Panc1 (cell line): ENCODE measurements at regions not wholly inside any gene's neighbourhood (a gene's known extent, or its start where the extent isn't known, plus 50 kb on each side); places are given as distances from the start of the nearest gene placed in this dataset.

ENCODE experiments used
- ATAC-seq: fragments of 200-7000 bp; cut with Tn5 transposase; 2 replicates; pipeline ENCODE4 v1.9.1; 2020; ENCODE audit warnings: mild to moderate bottlenecking, moderate library complexity
- BruUV-seq: library from RNA; stranded (reverse); fragments of 400-500 nt; replicated peaks from 2 replicates; lab custom pipeline; 2021; lab: Mats Ljungman, UMichigan
- CTCF ChIA-PET: fragments of 300-600 bp; sonication (Branson Sonifier 250); formaldehyde crosslinking; loops from one replicate; lab custom pipeline; 2022; ENCODE audit warnings: antibody characterized with exemption; lab: Charles Lee
- POLR2A ChIA-PET: fragments of 300-600 bp; sonication (Branson Sonifier 250); formaldehyde crosslinking; loops from one replicate; lab custom pipeline; 2022; ENCODE audit warnings: antibody characterized with exemption; lab: Charles Lee
- DNase-seq: peaks from one replicate; pipeline ENCODE4 v3.0.0-alpha.2; 2010; ENCODE audit warnings: low read depth, low spot score
- H3K27ac ChIP-seq: 2 replicates; pipeline ENCODE4 v1.5.1; 2011; ENCODE audit warnings: mild to moderate bottlenecking, low read length, inconsistent platforms
- H3K27me3 ChIP-seq: fragments of 200-500 bp; sonication (Bioruptor generic); 2 replicates; pipeline ENCODE4 v1.6.0; 2014; ENCODE audit warnings: low read length, inconsistent platforms; ENCODE audit not compliant: control insufficient read depth, insufficient read depth
- H3K36me3 ChIP-seq: fragments of 200-500 bp; sonication (Bioruptor generic); 2 replicates; pipeline ENCODE4 v1.5.1; 2014; ENCODE audit warnings: inconsistent platforms, mild to moderate bottlenecking, low read length, moderate library complexity; ENCODE audit not compliant: control insufficient read depth, insufficient read depth
- H3K4me1 ChIP-seq: 2 replicates; pipeline ENCODE4 v1.5.1; 2011; ENCODE audit warnings: inconsistent platforms, mild to moderate bottlenecking, low read length, moderate library complexity; ENCODE audit not compliant: control insufficient read depth, insufficient read depth
- H3K4me3 ChIP-seq, 2 experiments: 2 replicates each; pipeline ENCODE4 v1.5.1; 2011 to 2012; ENCODE audit warnings: low read depth in 2 of 2, low read length in 2 of 2, mild to moderate bottlenecking in 2 of 2, inconsistent platforms in 1 of 2, moderate library complexity in 1 of 2
- H3K9me3 ChIP-seq: fragments of 200-500 bp; sonication (Bioruptor generic); 2 replicates; pipeline ENCODE4 v1.5.1; 2014; ENCODE audit warnings: low read depth, mild to moderate bottlenecking, inconsistent platforms, low read length, moderate library complexity; ENCODE audit not compliant: control insufficient read depth, insufficient read depth
- CTCF ChIP-seq: fragments of 450-650 bp; IDR thresholded peaks from 2 replicates; pipeline ENCODE4 v1.5.1; 2017; ENCODE audit warnings: mild to moderate bottlenecking
- POLR2AphosphoS5 ChIP-seq: IDR thresholded peaks from 2 replicates; pipeline ENCODE4 v1.6.1; 2012; ENCODE audit warnings: mild to moderate bottlenecking, low read depth, low read length, moderate library complexity
- SIN3A ChIP-seq: IDR thresholded peaks from 2 replicates; pipeline ENCODE4 v1.6.1; 2012; ENCODE audit warnings: low read depth, mild to moderate bottlenecking, low read length, moderate library complexity, borderline replicate concordance; ENCODE audit not compliant: insufficient read depth
- TCF7L2 ChIP-seq: IDR thresholded peaks from 2 replicates; pipeline ENCODE4 v1.6.1; 2011; ENCODE audit warnings: mild to moderate bottlenecking, low read depth, low read length, inconsistent platforms
- in situ Hi-C: cut with HindIII; loops from 2 replicates; pipeline ENCODE4 v1.10.0; 2016; ENCODE audit warnings: low sequenced_read_pairs, low pct_unique_long_range_greater_than_20kb
- intact Hi-C: fragments of 100-400 bp; cut with micrococcal nuclease; formaldehyde crosslinking; loops from one replicate; pipeline ENCODE4 v1.10.0; 2022; ENCODE audit not compliant: unreplicated experiment
- TF ChIP-seq, protein P1 (sequence below), 2 experiments: IDR thresholded peaks; 2 replicates each; pipeline ENCODE4 v1.6.1; 2011 to 2012; ENCODE audit warnings: low read depth in 2 of 2, control low read depth in 1 of 2, low read length in 1 of 2, mild to moderate bottlenecking in 1 of 2, moderate library complexity in 1 of 2; ENCODE audit not compliant: insufficient read depth in 1 of 2

DNA sequence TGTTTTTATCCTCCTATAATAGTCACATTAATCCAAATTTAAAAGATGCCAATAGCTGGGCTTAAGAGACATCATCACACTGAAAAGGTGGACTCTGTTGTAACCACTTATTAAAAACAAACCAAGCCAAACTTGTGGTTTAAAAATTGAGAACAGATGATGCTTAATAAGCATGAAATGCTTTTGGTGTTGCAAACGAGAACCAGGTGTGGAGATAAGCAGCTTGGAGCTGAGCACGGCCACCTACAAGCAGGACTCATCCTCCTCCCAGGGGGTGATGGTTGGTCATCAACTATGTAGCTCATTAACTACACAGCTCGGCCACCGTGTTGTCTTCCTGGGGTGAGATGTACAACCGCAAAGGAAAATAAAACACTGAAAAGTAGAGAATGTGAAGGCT lies 154.4 kb downstream of the NPR3 start:
- in situ Hi-C loops (no loop called here), intact Hi-C loops (no loop called here)
- no peak for DNase-seq
- Histone ChIP-seq H3K27me3 (no peaks in the 10 kb centered on the region), H3K4me3 (no peak overlapping the region), H3K36me3 (no peaks in the 10 kb centered on the region), H3K27ac (no peak overlapping the region), H3K4me1 (no peaks in the 10 kb centered on the region), H3K9me3 (no peaks in the 10 kb centered on the region)
- BruUV-seq, result no TSS peak
- ChIA-PET POLR2A (no interaction called here), CTCF (no interaction called here)
- TF ChIP-seq SIN3A (no peak), CTCF (no peak)
- no peak for ATAC-seq

GRCh38 chr5:32866138-32866537 lies 155.0 kb downstream of the NPR3 start:
- BruUV-seq, result no TSS peak
- no peaks in the 10 kb centered on the region for H3K4me1 ChIP-seq
- intact Hi-C loops, result no loop called here
- TF ChIP-seq TCF7L2 (no peak), SIN3A (no peak), POLR2AphosphoS5 (no peak), CTCF (no peak)
- TF ChIP-seq, protein P1, sequence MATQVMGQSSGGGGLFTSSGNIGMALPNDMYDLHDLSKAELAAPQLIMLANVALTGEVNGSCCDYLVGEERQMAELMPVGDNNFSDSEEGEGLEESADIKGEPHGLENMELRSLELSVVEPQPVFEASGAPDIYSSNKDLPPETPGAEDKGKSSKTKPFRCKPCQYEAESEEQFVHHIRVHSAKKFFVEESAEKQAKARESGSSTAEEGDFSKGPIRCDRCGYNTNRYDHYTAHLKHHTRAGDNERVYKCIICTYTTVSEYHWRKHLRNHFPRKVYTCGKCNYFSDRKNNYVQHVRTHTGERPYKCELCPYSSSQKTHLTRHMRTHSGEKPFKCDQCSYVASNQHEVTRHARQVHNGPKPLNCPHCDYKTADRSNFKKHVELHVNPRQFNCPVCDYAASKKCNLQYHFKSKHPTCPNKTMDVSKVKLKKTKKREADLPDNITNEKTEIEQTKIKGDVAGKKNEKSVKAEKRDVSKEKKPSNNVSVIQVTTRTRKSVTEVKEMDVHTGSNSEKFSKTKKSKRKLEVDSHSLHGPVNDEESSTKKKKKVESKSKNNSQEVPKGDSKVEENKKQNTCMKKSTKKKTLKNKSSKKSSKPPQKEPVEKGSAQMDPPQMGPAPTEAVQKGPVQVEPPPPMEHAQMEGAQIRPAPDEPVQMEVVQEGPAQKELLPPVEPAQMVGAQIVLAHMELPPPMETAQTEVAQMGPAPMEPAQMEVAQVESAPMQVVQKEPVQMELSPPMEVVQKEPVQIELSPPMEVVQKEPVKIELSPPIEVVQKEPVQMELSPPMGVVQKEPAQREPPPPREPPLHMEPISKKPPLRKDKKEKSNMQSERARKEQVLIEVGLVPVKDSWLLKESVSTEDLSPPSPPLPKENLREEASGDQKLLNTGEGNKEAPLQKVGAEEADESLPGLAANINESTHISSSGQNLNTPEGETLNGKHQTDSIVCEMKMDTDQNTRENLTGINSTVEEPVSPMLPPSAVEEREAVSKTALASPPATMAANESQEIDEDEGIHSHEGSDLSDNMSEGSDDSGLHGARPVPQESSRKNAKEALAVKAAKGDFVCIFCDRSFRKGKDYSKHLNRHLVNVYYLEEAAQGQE (IDR thresholded peaks at IDR 0.05; ENCODE audit: insufficient read depth in 1 of 2, low read depth in 2 of 2, low read length in 1 of 2), result no peak
- H3K27ac ChIP-seq, result no peak overlapping the region
- no peaks in the 10 kb centered on the region for H3K36me3 ChIP-seq
- H3K9me3 ChIP-seq, result no peaks in the 10 kb centered on the region
- ChIA-PET CTCF (no interaction called here), POLR2A (no interaction called here)
- H3K27me3 ChIP-seq, result no peaks in the 10 kb centered on the region
- in situ Hi-C loops, result no loop called here
- ATAC-seq (no peak), DNase-seq (no peak)
- no peak overlapping the region for H3K4me3 ChIP-seq

DNA sequence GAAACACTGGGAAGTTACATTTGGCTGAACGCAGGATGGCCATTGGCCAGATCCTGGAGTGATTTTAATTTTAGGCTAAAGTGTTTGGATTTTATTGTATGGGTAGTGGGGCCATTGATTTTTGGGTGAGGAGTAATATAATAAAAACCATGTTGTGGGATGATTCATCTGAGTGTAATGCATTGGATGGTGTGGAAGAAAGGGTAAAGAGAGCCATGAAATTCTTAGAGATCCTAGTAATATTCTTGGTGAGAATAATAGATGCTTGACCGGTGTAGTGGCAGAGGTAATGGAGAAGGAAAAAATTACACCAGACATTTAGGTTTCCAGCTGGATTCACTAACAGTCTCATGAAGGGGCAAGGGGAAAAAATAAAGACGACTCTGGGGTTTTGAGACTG lies 158.1 kb downstream of the NPR3 start:
- CTCF ChIA-PET, result no interaction called here
- BruUV-seq, result no TSS peak
- no peaks in the 10 kb centered on the region for H3K4me1 ChIP-seq
- TF ChIP-seq SIN3A, result no peak
- H3K4me3 ChIP-seq, result no peak overlapping the region
- H3K27ac ChIP-seq, result no peak overlapping the region
- in situ Hi-C loops, result no loop called here
- DNase-seq, result no peak
- no peaks in the 10 kb centered on the region for H3K36me3 ChIP-seq
- ATAC-seq, result no peak
- intact Hi-C loops, result no loop called here
- no peaks in the 10 kb centered on the region for H3K27me3 ChIP-seq
- no peaks in the 10 kb centered on the region for H3K9me3 ChIP-seq
- POLR2A ChIA-PET, result no interaction called here
